ENCODE measurements at regions not wholly inside any gene's neighbourhood (a gene's known extent, or its start where the extent isn't known, plus 50 kb on each side); places are given as distances from the start of the nearest gene placed in this dataset.

DNA sequence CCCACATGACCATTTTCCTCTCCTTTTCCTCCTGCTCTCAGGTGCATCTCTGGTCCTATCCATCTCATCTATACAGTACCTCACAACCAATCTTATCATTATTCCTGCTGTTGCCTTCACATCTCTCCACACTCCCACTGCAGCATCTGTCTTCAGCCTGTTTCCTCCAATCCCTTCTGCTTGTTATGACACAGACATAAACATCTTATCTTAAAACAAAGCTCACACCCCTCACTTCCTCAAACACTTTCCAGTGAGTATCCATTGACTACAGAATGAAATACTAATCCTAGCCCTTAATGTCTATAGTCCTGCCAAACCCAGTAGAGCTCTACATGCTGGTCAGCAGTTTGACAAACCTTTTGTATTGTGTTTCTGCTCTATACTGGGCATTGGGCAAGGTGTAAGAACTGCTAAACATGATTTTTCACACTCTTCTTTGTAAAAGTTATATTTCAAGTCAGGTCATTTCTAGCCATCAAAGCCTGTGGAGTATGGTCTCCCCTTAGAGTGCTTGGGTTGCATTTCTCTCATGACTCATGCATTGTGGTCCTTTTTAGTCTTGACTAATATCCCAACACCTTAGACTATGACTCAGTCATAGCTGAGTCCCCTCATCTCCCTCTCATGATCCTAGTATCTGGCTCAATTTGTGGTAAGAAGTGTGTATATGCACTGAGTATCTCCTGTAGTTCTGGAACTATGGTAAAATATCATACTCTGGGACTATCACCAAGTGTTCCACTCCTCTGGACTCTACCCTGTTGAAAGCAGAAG lies 187.0 kb downstream of the CYRIA start:
- no peaks in the 10 kb centered on the region for H3K79me2 ChIP-seq (ENCODE audit: insufficient read depth, low read length)
- no peaks in the 10 kb centered on the region for H3K9me2 ChIP-seq (replicated peaks; ENCODE audit: insufficient read depth, low read length)
- no peaks in the 10 kb centered on the region for H3F3A ChIP-seq (ENCODE audit: insufficient read depth)
- H3K27ac ChIP-seq (ENCODE audit: low read depth, low read length) = no peak overlapping the region
- H4K20me1 ChIP-seq (ENCODE audit: low read depth, low read length) = no peaks in the 10 kb centered on the region
- H3K4me3 ChIP-seq (ENCODE audit: insufficient read depth, low read length, poor library complexity, severe bottlenecking) = no peak overlapping the region
- no peak overlapping the region for H3K4me2 ChIP-seq (ENCODE audit: low read depth, low read length, poor library complexity, severe bottlenecking)
- no peaks in the 10 kb centered on the region for H3K27me3 ChIP-seq (ENCODE audit: low read length)
- no peaks in the 10 kb centered on the region for H3K9me3 ChIP-seq (ENCODE audit: insufficient read depth, low read length)
- no peak for TF ChIP-seq EZH2phosphoT487 (conservative IDR thresholded peaks at IDR 0.05; ENCODE audit: low read length)
- TF ChIP-seq, protein P1, sequence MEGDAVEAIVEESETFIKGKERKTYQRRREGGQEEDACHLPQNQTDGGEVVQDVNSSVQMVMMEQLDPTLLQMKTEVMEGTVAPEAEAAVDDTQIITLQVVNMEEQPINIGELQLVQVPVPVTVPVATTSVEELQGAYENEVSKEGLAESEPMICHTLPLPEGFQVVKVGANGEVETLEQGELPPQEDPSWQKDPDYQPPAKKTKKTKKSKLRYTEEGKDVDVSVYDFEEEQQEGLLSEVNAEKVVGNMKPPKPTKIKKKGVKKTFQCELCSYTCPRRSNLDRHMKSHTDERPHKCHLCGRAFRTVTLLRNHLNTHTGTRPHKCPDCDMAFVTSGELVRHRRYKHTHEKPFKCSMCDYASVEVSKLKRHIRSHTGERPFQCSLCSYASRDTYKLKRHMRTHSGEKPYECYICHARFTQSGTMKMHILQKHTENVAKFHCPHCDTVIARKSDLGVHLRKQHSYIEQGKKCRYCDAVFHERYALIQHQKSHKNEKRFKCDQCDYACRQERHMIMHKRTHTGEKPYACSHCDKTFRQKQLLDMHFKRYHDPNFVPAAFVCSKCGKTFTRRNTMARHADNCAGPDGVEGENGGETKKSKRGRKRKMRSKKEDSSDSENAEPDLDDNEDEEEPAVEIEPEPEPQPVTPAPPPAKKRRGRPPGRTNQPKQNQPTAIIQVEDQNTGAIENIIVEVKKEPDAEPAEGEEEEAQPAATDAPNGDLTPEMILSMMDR (IDR thresholded peaks at IDR 0.05; ENCODE audit: insufficient read depth, low read length, poor library complexity, severe bottlenecking) = no peak
- no peaks in the 10 kb centered on the region for H3K36me3 ChIP-seq (ENCODE audit: low read length)
- no peak overlapping the region for H2AFZ ChIP-seq (ENCODE audit: low read depth, low read length, severe bottlenecking)
- no peak overlapping the region for H3K9ac ChIP-seq (ENCODE audit: low read length)

DNA sequence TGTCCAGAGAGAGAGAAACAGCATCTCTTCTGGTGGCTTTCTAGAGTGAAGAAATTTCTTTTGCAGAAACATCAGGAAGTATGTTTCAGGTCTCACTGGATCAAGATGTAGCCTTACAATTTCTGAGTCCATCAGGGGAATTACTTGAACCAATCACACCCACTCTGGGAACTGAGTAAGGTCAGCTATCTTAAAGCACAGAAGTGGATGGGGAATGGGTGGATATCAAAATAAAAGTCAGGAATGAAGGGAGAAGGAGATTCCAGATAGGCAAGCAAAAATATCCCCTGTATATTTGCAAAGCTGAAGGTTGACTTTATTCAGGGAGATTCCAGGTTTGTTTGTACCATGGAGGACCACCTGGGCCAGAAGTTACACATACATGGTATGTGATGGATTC lies 188.0 kb downstream of the CYRIA start:
- TF ChIP-seq, protein P1 (IDR thresholded peaks at IDR 0.05; ENCODE audit: insufficient read depth, low read length, poor library complexity, severe bottlenecking) = no peak
- TF ChIP-seq EZH2phosphoT487 (conservative IDR thresholded peaks at IDR 0.05; ENCODE audit: low read length) = no peak
- no peak overlapping the region for H2AFZ ChIP-seq (ENCODE audit: low read depth, low read length, severe bottlenecking)
- H3F3A ChIP-seq (ENCODE audit: insufficient read depth) = no peaks in the 10 kb centered on the region

DNA sequence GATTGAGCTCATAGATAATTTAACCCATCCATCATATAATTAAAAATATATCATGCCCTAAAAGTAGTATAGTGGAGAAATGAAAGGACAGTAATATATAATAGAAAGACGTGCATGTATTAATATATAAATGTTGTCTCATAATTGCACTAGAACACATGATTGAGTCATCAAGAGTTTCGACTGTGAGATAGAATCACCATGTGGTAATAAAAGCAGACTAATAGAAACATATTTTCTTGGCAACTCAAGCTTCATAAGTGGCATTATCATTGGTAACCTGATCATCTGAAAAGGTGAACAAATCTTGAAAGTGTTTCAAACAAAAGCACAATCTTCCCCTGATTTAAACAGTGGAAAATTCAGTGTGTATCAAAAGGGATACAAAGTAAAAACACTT lies 188.8 kb downstream of the CYRIA start:
- Histone ChIP-seq H3K9ac (ENCODE audit: low read length) (no peak overlapping the region), H3K9me2 (replicated peaks; ENCODE audit: insufficient read depth, low read length) (no peaks in the 10 kb centered on the region), H3K36me3 (ENCODE audit: low read length) (no peaks in the 10 kb centered on the region), H4K20me1 (ENCODE audit: low read depth, low read length) (no peaks in the 10 kb centered on the region), H2AFZ (ENCODE audit: low read depth, low read length, severe bottlenecking) (no peak overlapping the region), H3K9me3 (ENCODE audit: insufficient read depth, low read length) (no peaks in the 10 kb centered on the region), H3F3A (ENCODE audit: insufficient read depth) (no peaks in the 10 kb centered on the region), H3K79me2 (ENCODE audit: insufficient read depth, low read length) (no peaks in the 10 kb centered on the region), H3K27me3 (ENCODE audit: low read length) (no peaks in the 10 kb centered on the region), H3K4me2 (ENCODE audit: low read depth, low read length, poor library complexity, severe bottlenecking) (no peak overlapping the region), H3K27ac (ENCODE audit: low read depth, low read length) (no peak overlapping the region), H3K4me3 (ENCODE audit: insufficient read depth, low read length, poor library complexity, severe bottlenecking) (no peak overlapping the region)
- TF ChIP-seq EZH2phosphoT487 (conservative IDR thresholded peaks at IDR 0.05; ENCODE audit: low read length) = no peak
- TF ChIP-seq, protein P1 (IDR thresholded peaks at IDR 0.05; ENCODE audit: insufficient read depth, low read length, poor library complexity, severe bottlenecking) = no peak

More for the DNA sequence above, 188.0 kb downstream of the CYRIA start:
- Histone ChIP-seq H3K4me2 (ENCODE audit: low read depth, low read length, poor library complexity, severe bottlenecking) (no peak overlapping the region), H4K20me1 (ENCODE audit: low read depth, low read length) (no peaks in the 10 kb centered on the region), H3K9ac (ENCODE audit: low read length) (no peak overlapping the region), H3K9me2 (replicated peaks; ENCODE audit: insufficient read depth, low read length) (no peaks in the 10 kb centered on the region), H3K9me3 (ENCODE audit: insufficient read depth, low read length) (no peaks in the 10 kb centered on the region), H3K36me3 (ENCODE audit: low read length) (no peaks in the 10 kb centered on the region), H3K79me2 (ENCODE audit: insufficient read depth, low read length) (no peaks in the 10 kb centered on the region), H3K27ac (ENCODE audit: low read depth, low read length) (no peak overlapping the region), H3K4me3 (ENCODE audit: insufficient read depth, low read length, poor library complexity, severe bottlenecking) (no peak overlapping the region), H3K27me3 (ENCODE audit: low read length) (no peaks in the 10 kb centered on the region)
